Psoas muscle (tissue), 7 donors: ENCODE measurements at regions not wholly inside any gene's neighbourhood (a gene's known extent, or its start where the extent isn't known, plus 50 kb on each side); places are given as distances from the start of the nearest gene placed in this dataset.

Experiments used
- ATAC-seq, 4 donors: fragments of 200-7000 bp; cut with Tn5 transposase; one replicate each; pipeline ENCODE4 v1.9.1; 2020; ENCODE audit warnings: moderate library complexity in 3 of 4, mild to moderate bottlenecking in 2 of 4
- DNase-seq, 2 donors: peaks; one replicate each; pipeline ENCODE4 v3.0.0-alpha.2; 2020
- H3K27ac ChIP-seq: fragments of 200-600 bp; one replicate; pipeline ENCODE4 v1.8.0; 2022
- H3K27me3 ChIP-seq, 3 donors: fragments of 200-600 bp in 1 of 3; one replicate each; pipeline versions ENCODE4 v1.6.1 to v1.8.0; 2013 to 2022; ENCODE audit warnings: low read length in 2 of 3, mild to moderate bottlenecking in 2 of 3, moderate library complexity in 1 of 3; ENCODE audit not compliant: insufficient read depth in 3 of 3
- H3K36me3 ChIP-seq, 2 donors: fragments of 200-600 bp in 1 of 2; one replicate each; pipeline versions ENCODE4 v1.6.1 to v1.8.0; 2013 to 2022; ENCODE audit warnings: low read depth in 1 of 2, mild to moderate bottlenecking in 1 of 2, moderate library complexity in 1 of 2; ENCODE audit not compliant: insufficient read depth in 1 of 2
- H3K4me1 ChIP-seq: fragments of 200-600 bp; one replicate; pipeline ENCODE4 v1.8.0; 2022
- H3K4me3 ChIP-seq: fragments of 200-600 bp; one replicate; pipeline ENCODE4 v1.8.0; 2022; ENCODE audit warnings: mild to moderate bottlenecking
- H3K9me3 ChIP-seq: fragments of 200-600 bp; one replicate; pipeline ENCODE4 v1.8.0; 2022
- WGBS, 3 donors: extraction: QIAGEN DNeasy Blood & Tissue Kit; methylation state at CpG; one replicate each; pipeline versions ENCODE4 v1.1.6 to v1.1.7; 2013; 5-methylcytosine and 5-hydroxymethylcytosine counted together
- intact Hi-C, 2 donors: fragments of 100-400 bp; cut with DNase I; formaldehyde crosslinking; loops; one replicate each; pipeline versions ENCODE4 v1.11.0 to v1.14.2; 2022
- TF ChIP-seq, protein P1 (sequence below): fragments of 200-600 bp; IDR thresholded peaks from one replicate; pipeline ENCODE4 v1.8.0; 2022; ENCODE audit warnings: antibody characterized with exemption
- donor health status: healthy with polysubstance abuse.
- donor health status: DM: no; HTN: no; CAD: no; lungs with moderate emphysema.
- donor health status: Bipolar disorder and iron deficiency.
- donor health status: healthy.
- donor health status: DM: yes; HTN: yes; CAD: no.
- donor health status: DM: no; HTN: no; CAD: no.
- donor health status: DM: yes; HTN: yes; CAD: no.

DNA sequence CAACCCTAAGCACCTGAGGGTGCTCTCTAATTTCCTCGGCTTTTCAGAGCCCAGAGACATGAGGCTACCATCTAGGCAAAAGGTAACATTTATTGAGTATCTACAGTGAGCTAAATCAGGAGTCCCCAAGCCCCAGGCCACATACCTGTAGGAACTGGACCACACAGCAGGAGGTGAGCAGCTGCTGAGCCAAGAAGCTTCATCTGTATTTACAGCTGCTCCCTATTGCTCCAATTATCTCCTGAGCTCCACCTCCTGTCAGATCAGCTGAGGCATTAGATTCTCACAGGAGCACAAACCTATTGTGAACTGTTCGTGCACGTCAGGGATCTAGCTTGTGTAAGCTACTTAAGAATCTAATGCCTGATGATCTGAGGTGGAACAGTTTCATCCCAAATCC lies 70.2 kb downstream of the RND3 start:
- intact Hi-C loops = no loop called here
- Histone ChIP-seq H3K36me3 (no peaks in the 10 kb centered on the region), H3K27me3 (no peaks in the 10 kb centered on the region), H3K9me3 (no peaks in the 10 kb centered on the region), H3K4me3 (no peak overlapping the region), H3K4me1 (no peaks in the 10 kb centered on the region), H3K27ac (no peak overlapping the region)
- ATAC-seq = no peak
- WGBS, 3 donors = 91 to 93% (median 93%) methylated on average over 3 of the region's 3 CpGs
- TF ChIP-seq, protein P1, sequence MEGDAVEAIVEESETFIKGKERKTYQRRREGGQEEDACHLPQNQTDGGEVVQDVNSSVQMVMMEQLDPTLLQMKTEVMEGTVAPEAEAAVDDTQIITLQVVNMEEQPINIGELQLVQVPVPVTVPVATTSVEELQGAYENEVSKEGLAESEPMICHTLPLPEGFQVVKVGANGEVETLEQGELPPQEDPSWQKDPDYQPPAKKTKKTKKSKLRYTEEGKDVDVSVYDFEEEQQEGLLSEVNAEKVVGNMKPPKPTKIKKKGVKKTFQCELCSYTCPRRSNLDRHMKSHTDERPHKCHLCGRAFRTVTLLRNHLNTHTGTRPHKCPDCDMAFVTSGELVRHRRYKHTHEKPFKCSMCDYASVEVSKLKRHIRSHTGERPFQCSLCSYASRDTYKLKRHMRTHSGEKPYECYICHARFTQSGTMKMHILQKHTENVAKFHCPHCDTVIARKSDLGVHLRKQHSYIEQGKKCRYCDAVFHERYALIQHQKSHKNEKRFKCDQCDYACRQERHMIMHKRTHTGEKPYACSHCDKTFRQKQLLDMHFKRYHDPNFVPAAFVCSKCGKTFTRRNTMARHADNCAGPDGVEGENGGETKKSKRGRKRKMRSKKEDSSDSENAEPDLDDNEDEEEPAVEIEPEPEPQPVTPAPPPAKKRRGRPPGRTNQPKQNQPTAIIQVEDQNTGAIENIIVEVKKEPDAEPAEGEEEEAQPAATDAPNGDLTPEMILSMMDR = no peak
- no peak for DNase-seq

DNA sequence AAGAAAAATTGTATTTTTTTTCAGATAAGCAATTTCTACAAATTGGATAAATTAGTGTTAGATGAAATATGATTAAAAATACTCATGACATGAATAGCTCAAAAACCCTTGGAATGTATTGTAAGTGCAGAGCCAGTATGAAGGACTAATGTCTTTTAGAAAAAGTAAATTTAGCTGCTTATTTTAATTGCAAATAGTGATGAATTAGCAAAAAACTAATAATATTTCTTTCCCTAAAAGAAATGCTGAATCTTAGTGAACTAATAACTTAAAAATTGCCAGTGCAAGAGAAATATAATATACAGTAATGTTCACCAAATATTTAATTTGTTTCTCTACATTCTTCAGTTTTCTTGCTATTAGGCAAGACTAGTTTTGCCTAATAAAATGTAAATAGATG lies 72.4 kb downstream of the RND3 start:
- TF ChIP-seq, protein P1 = no peak
- no peak overlapping the region for H3K27ac ChIP-seq
- H3K4me3 ChIP-seq = no peak overlapping the region
- H3K36me3 ChIP-seq = no peaks in the 10 kb centered on the region
- DNase-seq (no peak), ATAC-seq (no peak)
- no peaks in the 10 kb centered on the region for H3K27me3 ChIP-seq
- H3K9me3 ChIP-seq = no peaks in the 10 kb centered on the region
- H3K4me1 ChIP-seq = no peaks in the 10 kb centered on the region
- intact Hi-C loops = no loop called here

DNA sequence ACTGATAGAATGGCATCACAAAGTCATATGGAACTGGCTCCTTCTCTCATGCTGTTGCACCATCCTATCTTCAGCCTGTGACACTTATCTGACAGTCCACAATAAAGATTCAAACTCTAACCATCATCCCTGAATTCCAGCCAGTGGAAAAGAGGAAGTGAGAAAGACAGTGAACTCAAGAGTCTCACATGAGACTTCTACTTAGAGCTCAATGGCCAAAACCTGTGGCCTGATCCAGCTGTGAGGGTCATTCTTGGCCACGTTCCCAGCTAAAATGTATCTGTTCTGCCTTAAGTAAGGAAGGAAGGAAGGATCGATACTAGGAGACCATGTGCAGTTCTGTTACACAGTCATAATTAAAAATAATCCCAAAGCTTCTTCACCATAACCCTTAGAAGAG lies 73.6 kb downstream of the RND3 start:
- WGBS, 3 donors = 39 to 46% (median 44%) methylated on average over 2 of the region's 2 CpGs
- Histone ChIP-seq H3K27ac (no peak overlapping the region), H3K9me3 (no peaks in the 10 kb centered on the region), H3K4me3 (no peak overlapping the region), H3K36me3 (no peaks in the 10 kb centered on the region), H3K4me1 (no peaks in the 10 kb centered on the region), H3K27me3 (no peaks in the 10 kb centered on the region)
- intact Hi-C loops = no loop called here
- ATAC-seq (no peak), DNase-seq (no peak)
- TF ChIP-seq, protein P1 = no peak

DNA sequence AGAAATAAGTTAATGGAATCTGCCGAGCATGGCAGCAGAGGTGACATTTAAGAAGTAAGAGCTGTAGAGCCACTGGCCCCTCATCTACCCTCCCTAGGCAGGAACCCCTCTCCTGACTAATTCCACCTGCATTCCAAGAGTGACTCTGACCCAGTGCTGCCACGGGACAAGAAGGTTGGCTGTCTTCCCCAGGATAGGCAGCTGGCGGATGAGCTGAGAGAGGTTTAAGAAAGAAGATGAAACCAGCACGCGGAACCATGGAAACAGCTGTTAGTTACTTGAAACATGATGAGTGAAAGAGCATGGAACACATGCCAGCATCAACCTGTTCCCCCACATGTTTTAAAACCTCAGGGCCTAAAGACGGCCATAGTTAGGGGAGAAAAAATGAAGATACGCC lies 74.1 kb downstream of the RND3 start:
- H3K9me3 ChIP-seq = no peaks in the 10 kb centered on the region
- no peaks in the 10 kb centered on the region for H3K36me3 ChIP-seq
- WGBS, 3 donors = 51 to 73% (median 51%) methylated on average over 7 of the region's 7 CpGs
- no peak overlapping the region for H3K27ac ChIP-seq
- H3K4me3 ChIP-seq = no peak overlapping the region
- intact Hi-C loops = no loop called here
- ATAC-seq (peak in 1 of 4 donors; percentile 15), DNase-seq (no peak)
- no peaks in the 10 kb centered on the region for H3K4me1 ChIP-seq
- no peaks in the 10 kb centered on the region for H3K27me3 ChIP-seq
- TF ChIP-seq, protein P1 = no peak

DNA sequence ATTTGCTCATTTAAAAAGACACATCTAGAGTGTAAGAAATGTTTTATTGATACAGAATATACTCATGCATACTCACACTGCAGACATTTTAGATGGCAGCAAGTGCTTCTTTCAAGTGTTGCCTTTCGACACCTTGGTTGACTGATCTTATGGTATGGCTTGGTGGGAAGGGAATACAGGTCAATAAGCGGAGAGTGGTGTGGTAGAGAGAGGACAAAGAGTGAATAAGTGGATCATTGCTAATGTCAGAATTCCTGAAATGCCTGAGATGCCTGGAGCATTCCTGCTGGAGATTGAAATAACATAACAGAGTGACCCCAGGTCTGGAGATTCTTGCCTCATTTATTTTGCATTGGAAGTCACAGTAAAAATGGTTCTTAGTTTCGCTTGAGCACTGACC lies 76.7 kb downstream of the RND3 start:
- no peaks in the 10 kb centered on the region for H3K27me3 ChIP-seq
- WGBS, 3 donors = 80 to 84% (median 82%) methylated on average over 3 of the region's 3 CpGs

More for the DNA sequence above, 76.7 kb downstream of the RND3 start:
- no peaks in the 10 kb centered on the region for H3K9me3 ChIP-seq
- DNase-seq (no peak), ATAC-seq (no peak)
- no peaks in the 10 kb centered on the region for H3K36me3 ChIP-seq
- no peak overlapping the region for H3K27ac ChIP-seq
- H3K4me3 ChIP-seq = no peak overlapping the region
- H3K4me1 ChIP-seq = no peaks in the 10 kb centered on the region
- TF ChIP-seq, protein P1 = no peak
- intact Hi-C loops = no loop called here
